ENCODE measurements at regions not wholly inside any gene's neighbourhood (a gene's known extent, or its start where the extent isn't known, plus 50 kb on each side); places are given as distances from the start of the nearest gene placed in this dataset.

GRCh38 chr2:149885468-149885867 is 297.9 kb upstream of the MMADHC start:
- TF ChIP-seq POLR2AphosphoS5 (IDR thresholded peaks at IDR 0.05; ENCODE audit: low read depth, low read length) (no peak), POLR2A (IDR thresholded peaks at IDR 0.05; ENCODE audit: low read depth, low read length) (no peak)
